HEK293T (cell line): ENCODE measurements at regions not wholly inside any gene's neighbourhood (a gene's known extent, or its start where the extent isn't known, plus 50 kb on each side); places are given as distances from the start of the nearest gene placed in this dataset.

Experiments
- CTCF ChIA-PET: fragments of 350-600 bp; formaldehyde crosslinking; extraction: SDS; loops from one replicate; lab custom pipeline; 2021; ENCODE audit warnings: antibody characterized with exemption, inconsistent platforms; lab: Yijun Ruan, JAX
- POLR2A ChIA-PET: fragments of 350-600 bp; formaldehyde crosslinking; extraction: SDS; loops from one replicate; lab custom pipeline; 2020; ENCODE audit warnings: antibody characterized with exemption, inconsistent platforms; lab: Yijun Ruan, JAX
- DNase-seq: peaks from one replicate; pipeline ENCODE4 v3.0.0; 2012; ENCODE audit warnings: mixed read lengths; ENCODE audit errors: extremely low spot score
- ARNT ChIP-seq: fragments of 450-650 bp; IDR thresholded peaks from 2 replicates; pipeline ENCODE4 v1.6.1; 2017; ENCODE audit warnings: mild to moderate bottlenecking
- BHLHE40 ChIP-seq: fragments of 450-650 bp; IDR thresholded peaks from 2 replicates; pipeline ENCODE4 v1.6.1; 2016; ENCODE audit warnings: mild to moderate bottlenecking, moderate library complexity, borderline replicate concordance
- CTBP1 ChIP-seq: fragments of 450-650 bp; IDR thresholded peaks from 2 replicates; pipeline ENCODE4 v1.6.1; 2016; ENCODE audit warnings: borderline replicate concordance
- ELF4 ChIP-seq: fragments of 450-650 bp; IDR thresholded peaks from 2 replicates; pipeline ENCODE4 v1.6.1; 2017; ENCODE audit warnings: antibody characterized with exemption
- FOXA1 ChIP-seq: fragments of 450-650 bp; IDR thresholded peaks from 2 replicates; pipeline ENCODE4 v1.6.1; 2016; ENCODE audit warnings: mild to moderate bottlenecking
- FOXK2 ChIP-seq: fragments of 450-650 bp; IDR thresholded peaks from 2 replicates; pipeline ENCODE4 v1.6.1; 2016; ENCODE audit warnings: mild to moderate bottlenecking
- FOXM1 ChIP-seq: fragments of 450-650 bp; IDR thresholded peaks from 2 replicates; pipeline ENCODE4 v1.6.1; 2017; ENCODE audit warnings: mild to moderate bottlenecking, borderline replicate concordance
- HDGF ChIP-seq: fragments of 450-650 bp; IDR thresholded peaks from 2 replicates; pipeline ENCODE4 v1.6.1; 2017; ENCODE audit warnings: antibody characterized with exemption, borderline replicate concordance
- L3MBTL2 ChIP-seq: fragments of 450-650 bp; conservative IDR thresholded peaks from 2 replicates; pipeline ENCODE4 v1.6.1; 2016; ENCODE audit warnings: mild to moderate bottlenecking
- LEF1 ChIP-seq: fragments of 450-650 bp; IDR thresholded peaks from 2 replicates; pipeline ENCODE4 v1.6.1; 2017; ENCODE audit warnings: mild to moderate bottlenecking, borderline replicate concordance
- NFRKB ChIP-seq: fragments of 450-650 bp; IDR thresholded peaks from 2 replicates; pipeline ENCODE4 v1.6.1; 2016; ENCODE audit warnings: mild to moderate bottlenecking, moderate library complexity
- SP1 ChIP-seq: fragments of 450-650 bp; IDR thresholded peaks from 2 replicates; pipeline ENCODE4 v1.6.1; 2017
- SUZ12 ChIP-seq: fragments of 450-650 bp; IDR thresholded peaks from 2 replicates; pipeline ENCODE4 v1.6.1; 2016; ENCODE audit warnings: mild to moderate bottlenecking
- TARDBP ChIP-seq: fragments of 450-650 bp; IDR thresholded peaks from 2 replicates; pipeline ENCODE4 v1.6.1; 2016
- ZNF384 ChIP-seq: fragments of 450-650 bp; IDR thresholded peaks from 2 replicates; pipeline ENCODE4 v1.6.1; 2016
- TF ChIP-seq, protein P1 (sequence below): fragments of 450-650 bp; IDR thresholded peaks from 2 replicates; pipeline ENCODE4 v1.6.1; 2016

DNA sequence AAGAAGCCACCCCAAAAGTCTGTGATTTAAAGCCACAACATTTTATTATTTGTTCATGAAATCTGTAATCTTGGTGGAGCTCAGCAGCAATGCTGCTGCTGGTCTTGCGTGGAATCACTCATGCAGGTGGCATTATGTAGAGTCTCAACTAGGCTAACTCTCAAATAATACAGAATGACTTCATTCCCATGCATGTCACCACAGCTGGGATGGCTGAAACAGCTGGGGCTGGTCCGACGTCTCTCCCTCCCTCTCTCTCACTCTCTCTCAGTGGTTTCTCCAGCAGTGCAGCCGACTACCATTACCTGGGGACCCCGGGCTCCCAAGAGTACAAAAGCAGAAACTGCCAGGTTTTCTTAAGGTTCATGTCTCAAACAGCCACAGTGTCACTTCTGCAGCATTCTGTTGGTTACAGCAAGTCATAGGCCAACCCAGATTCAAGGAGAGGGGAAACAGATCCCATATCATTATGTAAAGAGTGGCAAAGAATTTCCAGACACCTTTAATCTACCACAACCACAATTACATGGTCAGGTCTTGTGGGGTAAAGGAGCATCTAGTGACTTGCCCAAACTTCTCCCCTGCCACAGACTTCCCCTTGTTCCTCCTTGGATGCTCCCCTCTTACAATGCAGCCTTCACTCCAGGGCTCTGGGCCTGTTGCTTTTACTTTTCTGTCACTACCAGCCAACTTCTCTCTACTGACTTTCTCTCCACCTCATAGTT lies 192.0 kb upstream of the HMGA2 start:
- TF ChIP-seq FOXM1 (no peak), ELF4 (no peak), FOXK2 (no peak), CTBP1 (no peak), LEF1 (no peak), L3MBTL2 (no peak), TARDBP (no peak), NFRKB (no peak), ZNF384 (no peak), SUZ12 (no peak), ARNT (no peak), FOXA1 (no peak), SP1 (no peak)
- TF ChIP-seq, protein P1, sequence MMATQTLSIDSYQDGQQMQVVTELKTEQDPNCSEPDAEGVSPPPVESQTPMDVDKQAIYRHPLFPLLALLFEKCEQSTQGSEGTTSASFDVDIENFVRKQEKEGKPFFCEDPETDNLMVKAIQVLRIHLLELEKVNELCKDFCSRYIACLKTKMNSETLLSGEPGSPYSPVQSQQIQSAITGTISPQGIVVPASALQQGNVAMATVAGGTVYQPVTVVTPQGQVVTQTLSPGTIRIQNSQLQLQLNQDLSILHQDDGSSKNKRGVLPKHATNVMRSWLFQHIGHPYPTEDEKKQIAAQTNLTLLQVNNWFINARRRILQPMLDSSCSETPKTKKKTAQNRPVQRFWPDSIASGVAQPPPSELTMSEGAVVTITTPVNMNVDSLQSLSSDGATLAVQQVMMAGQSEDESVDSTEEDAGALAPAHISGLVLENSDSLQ = no peak
- DNase-seq = no peak
- POLR2A ChIA-PET = no interaction called here
- CTCF ChIA-PET = interaction anchor here (0.6 kb wide), 1 partner anchor 20 kb away, joined by 4 read pairs; no protein-coding TSS in a partner anchor

DNA sequence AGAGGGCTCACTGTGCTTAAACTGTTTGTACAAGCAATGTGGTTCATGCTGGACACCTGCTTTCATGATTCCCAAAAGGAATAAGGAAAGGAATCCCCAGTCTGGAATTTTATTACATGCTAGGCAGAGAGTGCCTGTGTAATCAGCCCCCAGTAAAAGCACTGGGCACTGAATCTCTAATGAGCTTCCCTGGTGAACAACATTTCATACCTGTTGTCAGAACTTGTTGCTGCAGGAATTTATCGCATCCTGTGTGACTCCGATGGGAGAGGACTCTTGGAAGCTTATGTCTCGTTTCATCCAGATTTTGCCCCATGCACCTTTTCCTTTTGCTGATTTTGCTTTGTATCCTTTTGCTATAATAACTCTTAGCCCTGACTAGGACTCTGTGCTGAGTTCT lies 190.2 kb upstream of the HMGA2 start:
- TF ChIP-seq SUZ12 (no peak), LEF1 (no peak), NFRKB (no peak), FOXA1 (no peak), HDGF (no peak), L3MBTL2 (no peak), SP1 (no peak), TARDBP (no peak), BHLHE40 (no peak), FOXK2 (no peak), FOXM1 (no peak), CTBP1 (no peak), ARNT (no peak), ELF4 (no peak), ZNF384 (no peak)
- TF ChIP-seq, protein P1 = no peak
- ChIA-PET POLR2A (no interaction called here), CTCF (no interaction called here)
- DNase-seq = no peak

DNA sequence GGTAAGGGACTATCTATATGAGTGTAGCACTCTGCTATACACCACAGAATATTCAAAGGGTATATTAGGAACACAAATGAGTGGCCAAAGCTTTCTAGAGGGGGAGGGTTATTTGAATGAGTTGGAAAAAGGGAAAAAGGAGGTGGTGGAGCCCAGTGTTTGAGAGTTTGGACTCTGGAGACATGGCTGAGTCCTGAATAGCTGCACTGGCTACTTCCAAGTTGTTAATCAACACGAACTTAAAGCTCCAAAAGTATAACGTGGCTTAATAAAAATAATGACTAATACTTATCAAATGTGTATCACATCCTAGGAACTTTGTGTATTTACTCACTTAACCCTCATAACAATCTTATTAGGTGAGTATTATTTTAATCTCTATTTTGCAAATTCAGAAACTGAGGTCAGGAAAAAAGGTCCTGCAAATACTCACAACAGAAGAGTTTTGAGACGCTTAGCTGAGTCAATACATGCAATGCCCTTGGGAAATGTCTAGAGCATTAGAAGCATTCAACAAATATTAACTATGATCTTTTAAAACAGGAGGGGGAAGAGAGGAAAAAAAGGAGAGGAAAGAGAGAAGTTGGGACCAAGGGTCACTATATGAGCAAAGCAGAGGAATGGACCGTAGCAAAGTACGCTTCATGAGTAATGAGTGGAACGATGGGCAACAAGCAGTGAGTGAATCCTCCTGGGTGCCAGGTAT lies 189.5 kb upstream of the HMGA2 start:
- POLR2A ChIA-PET = no interaction called here
- DNase-seq = no peak
- CTCF ChIA-PET = no interaction called here
- TF ChIP-seq ARNT (no peak), L3MBTL2 (no peak)
- TF ChIP-seq, protein P1 = no peak

DNA sequence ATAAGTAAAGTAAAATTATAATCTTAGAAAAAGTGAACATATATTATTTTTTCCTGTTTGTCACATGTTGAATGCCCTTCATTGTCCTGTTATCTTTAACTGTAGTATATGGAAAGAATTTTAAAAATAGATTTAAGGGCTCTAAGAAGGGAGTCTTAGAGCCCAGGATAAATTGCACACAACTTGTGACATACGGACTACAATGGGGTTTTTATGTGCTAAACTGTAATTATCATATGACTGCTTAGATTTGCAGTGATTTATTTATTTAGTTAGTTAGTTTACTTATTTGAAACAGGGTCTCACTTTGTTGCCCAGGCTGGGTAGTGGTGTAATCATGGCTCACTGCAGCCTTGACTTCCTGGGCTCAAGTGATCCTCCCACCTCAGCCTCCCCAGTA lies 187.8 kb upstream of the HMGA2 start:
- ChIA-PET CTCF (no interaction called here), POLR2A (no interaction called here)
- no peak for DNase-seq
- TF ChIP-seq LEF1 = no peak
- no peak for TF ChIP-seq FOXM1
- no peak for TF ChIP-seq FOXA1
- no peak for TF ChIP-seq ARNT
- TF ChIP-seq ZNF384 = no peak
- TF ChIP-seq NFRKB = no peak
- no peak for TF ChIP-seq BHLHE40
- no peak for TF ChIP-seq L3MBTL2
- TF ChIP-seq SP1 = no peak
- no peak for TF ChIP-seq SUZ12
- TF ChIP-seq HDGF = no peak
- no peak for TF ChIP-seq FOXK2
- TF ChIP-seq, protein P1 = no peak
- TF ChIP-seq CTBP1 = no peak
- no peak for TF ChIP-seq TARDBP
- TF ChIP-seq ELF4 = no peak

DNA sequence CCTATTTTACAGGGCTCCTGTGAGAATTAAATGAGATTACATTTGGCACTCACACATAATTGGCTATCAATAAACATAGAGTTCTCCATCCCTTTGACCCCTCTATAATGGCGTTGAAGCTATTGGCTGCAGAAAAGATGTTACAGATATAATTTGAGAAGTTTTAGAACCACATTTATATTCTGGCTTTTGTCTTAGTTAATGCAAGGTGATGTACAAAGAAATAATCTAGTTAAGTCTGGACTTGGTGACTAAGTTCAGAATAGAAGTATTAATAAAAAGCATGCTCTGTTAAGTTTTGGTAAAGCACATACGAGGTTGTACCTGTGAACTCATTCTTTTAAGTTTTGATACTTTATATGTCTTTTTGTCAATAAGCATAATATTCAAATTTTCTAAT lies 187.1 kb upstream of the HMGA2 start:
- POLR2A ChIA-PET = no interaction called here
- no peak for TF ChIP-seq FOXA1
- no peak for TF ChIP-seq NFRKB
- TF ChIP-seq SUZ12 = no peak
- TF ChIP-seq FOXK2 = no peak
- TF ChIP-seq SP1 = no peak
- TF ChIP-seq CTBP1 = no peak
- no peak for TF ChIP-seq ARNT
- TF ChIP-seq TARDBP = no peak
- TF ChIP-seq FOXM1 = no peak
- TF ChIP-seq L3MBTL2 = no peak
- TF ChIP-seq LEF1 = no peak
- CTCF ChIA-PET = no interaction called here
- no peak for DNase-seq
